Tibial nerve (tissue), 4 donors: ENCODE measurements at regions not wholly inside any gene's neighbourhood (a gene's known extent, or its start where the extent isn't known, plus 50 kb on each side); places are given as distances from the start of the nearest gene placed in this dataset.
A peak's percentile ranks its signal among the peaks of the same experiment; 100 is the strongest.
"Not testable (repeated sequence)": the region's sequence is repeated elsewhere in the genome, so short reads cannot be mapped to it uniquely, and the experiment has no call there.

ENCODE experiments used
- DNase-seq, 2 donors: peaks; one replicate each; pipeline ENCODE4 v3.0.0-alpha.2; 2019; ENCODE audit warnings: low spot score in 2 of 2
- H3K27ac ChIP-seq, 4 donors: fragments of 200-600 bp; sonication (generic) in 3 of 4; one replicate each; pipeline ENCODE4 v1.5.1; 2017 to 2019; ENCODE audit warnings: mild to moderate bottlenecking in 1 of 4
- H3K27me3 ChIP-seq, 2 donors: fragments of 200-600 bp; sonication (generic) in 1 of 2; one replicate each; pipeline versions ENCODE4 v1.5.1 to v1.6.0; 2017 to 2019
- H3K36me3 ChIP-seq, 3 donors: fragments of 200-600 bp; sonication (generic); one replicate each; pipeline ENCODE4 v1.5.1; 2018 to 2019
- H3K4me1 ChIP-seq, 4 donors: fragments of 200-600 bp; sonication (generic) in 3 of 4; one replicate each; pipeline ENCODE4 v1.5.1; 2017 to 2019
- H3K4me3 ChIP-seq, 4 donors: fragments of 200-600 bp; sonication (generic) in 3 of 4; one replicate each; pipeline ENCODE4 v1.5.1; 2017 to 2019; ENCODE audit warnings: mild to moderate bottlenecking in 1 of 4, moderate library complexity in 1 of 4
- H3K9me3 ChIP-seq, 4 donors: fragments of 200-600 bp; sonication (generic) in 3 of 4; one replicate each; pipeline ENCODE4 v1.5.1; 2017 to 2019
- CTCF ChIP-seq, 5 experiments: fragments of 200-600 bp in 3 of 5; fragments of 450-650 bp in 2 of 5; sonication (generic) in 3 of 5; IDR thresholded peaks; one replicate each; pipeline ENCODE4 v1.5.1; 2016 to 2019; ENCODE audit warnings: antibody characterized with exemption in 5 of 5, mild to moderate bottlenecking in 3 of 5, moderate library complexity in 2 of 5
- EP300 ChIP-seq, 2 donors: sonication (generic); formaldehyde crosslinking; IDR thresholded peaks; one replicate each; pipeline ENCODE4 v1.6.1; 2017; ENCODE audit warnings: antibody characterized with exemption in 2 of 2, mild to moderate bottlenecking in 1 of 2
- POLR2A ChIP-seq, 2 donors: fragments of 450-650 bp; IDR thresholded peaks; one replicate each; pipeline ENCODE4 v1.6.1; 2017; ENCODE audit warnings: antibody characterized with exemption in 2 of 2, mild to moderate bottlenecking in 2 of 2, moderate library complexity in 2 of 2
- WGBS, 2 donors: methylation state at CpG; one replicate each; pipeline ENCODE4 v1.1.5; 2018; 5-methylcytosine and 5-hydroxymethylcytosine counted together

DNA sequence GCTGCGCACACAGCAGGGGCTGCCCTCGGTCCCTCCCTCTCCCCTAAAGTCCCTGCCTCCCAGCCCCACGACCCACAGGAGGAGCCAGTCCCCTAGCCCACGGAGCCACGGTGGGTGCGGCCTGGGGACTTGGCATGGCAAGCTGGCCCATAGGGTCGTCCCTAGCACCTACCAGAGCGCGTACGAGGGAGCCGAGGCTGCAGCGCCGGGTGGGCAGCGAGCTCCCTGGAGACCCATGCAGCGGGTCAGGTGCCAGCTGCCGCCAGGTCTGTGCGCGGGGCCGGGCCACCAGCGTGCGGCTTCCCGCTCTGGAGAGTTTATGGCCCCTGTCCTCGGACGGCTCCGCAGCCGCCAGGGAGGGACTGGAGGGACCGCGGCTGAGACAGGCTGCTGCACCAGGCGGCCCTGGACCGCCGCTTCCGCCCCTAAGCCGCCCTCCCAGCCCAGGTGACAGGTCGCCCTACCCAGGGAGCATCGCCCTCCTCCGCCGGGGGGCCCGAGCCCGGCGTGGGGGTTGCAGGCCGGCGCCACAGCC is 273.6 kb downstream of the CCDC74A start:
- no peak for DNase-seq
- H3K27ac ChIP-seq: no peak overlapping the region
- WGBS, 2 donors: 35 to 62% methylated on average over 14 to 29 of the region's 42 CpGs
- no peaks in the 10 kb centered on the region for H3K9me3 ChIP-seq
- peaks cover 0 to 16% (median 5%) of the 10 kb centered on the region in 4 donors for H3K4me1 ChIP-seq
- H3K36me3 ChIP-seq: no peaks in the 10 kb centered on the region
- no peak for TF ChIP-seq CTCF (IDR thresholded peaks at IDR 0.05)
- no peak for TF ChIP-seq EP300 (IDR thresholded peaks at IDR 0.05)
- no peak for TF ChIP-seq POLR2A (IDR thresholded peaks at IDR 0.05)
- H3K4me3 ChIP-seq: peak overlapping the region; percentile 13 to 50 (median 20)
- no peaks in the 10 kb centered on the region for H3K27me3 ChIP-seq

GRCh38 chr2:131801745-131802350 is 274.2 kb downstream of the CCDC74A start:
- DNase-seq: peak; percentile 28 to 30
- not testable (repeated sequence) for H3K9me3 ChIP-seq, H3K36me3 ChIP-seq, H3K27me3 ChIP-seq, H3K27ac ChIP-seq
- H3K4me3 ChIP-seq: peak overlapping the region; percentile 18 to 50 (median 34)
- 6 to 7% methylated on average over 3 to 26 of the region's 41 CpGs for WGBS, 2 donors
- peaks cover 0 to 16% (median 5%) of the 10 kb centered on the region in 4 donors for H3K4me1 ChIP-seq
- TF ChIP-seq CTCF (IDR thresholded peaks at IDR 0.05): peak; percentile 74 to 87 (median 79)

- DNase-seq, H3K27ac ChIP-seq, H3K27me3 ChIP-seq, H3K9me3 ChIP-seq, H3K36me3 ChIP-seq: not testable (repeated sequence)
- H3K4me3 ChIP-seq: peak overlapping the region; percentile 21 to 50 (median 38)
- peaks cover 0 to 16% (median 5%) of the 10 kb centered on the region in 4 donors for H3K4me1 ChIP-seq
- 19 to 46% methylated on average over 34 of the region's 34 CpGs for WGBS, 2 donors
Observed at GRCh38 chr2:131802351-131802836, 274.7 kb downstream of the CCDC74A start.

DNA sequence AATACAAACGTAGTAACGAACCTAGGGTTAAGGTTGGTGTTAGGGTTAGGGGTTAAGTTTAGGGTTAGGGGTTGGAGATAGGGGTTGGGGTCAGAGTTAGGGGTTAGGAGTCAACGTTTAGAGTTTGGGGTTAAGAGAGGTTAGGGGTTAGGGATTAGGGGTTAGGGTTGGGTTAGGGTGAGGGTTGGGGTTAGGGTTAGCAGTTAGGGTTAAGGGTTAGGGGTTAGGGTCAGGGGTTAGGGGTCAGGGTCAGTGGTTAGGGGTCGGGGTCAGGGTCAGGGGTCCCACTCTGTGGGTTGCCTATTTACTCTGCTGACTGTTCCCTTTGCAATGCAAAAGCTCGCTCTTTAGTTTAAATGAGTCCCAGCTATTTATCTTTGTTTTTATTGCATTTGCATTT is 275.5 kb downstream of the CCDC74A start:
- H3K4me1 ChIP-seq: peaks cover 0 to 16% (median 5%) of the 10 kb centered on the region in 4 donors
- H3K4me3 ChIP-seq, H3K36me3 ChIP-seq, H3K27me3 ChIP-seq, DNase-seq, H3K9me3 ChIP-seq, H3K27ac ChIP-seq: not testable (repeated sequence)
- 68% methylated on average over 5 of the region's 5 CpGs for WGBS, 2 donors

GRCh38 chr2:131812605-131813004 is 284.9 kb downstream of the CCDC74A start:
- WGBS, 2 donors: 63% methylated on average over 2 of the region's 2 CpGs
- H3K36me3 ChIP-seq, H3K4me1 ChIP-seq, H3K4me3 ChIP-seq, H3K27me3 ChIP-seq, DNase-seq, H3K27ac ChIP-seq: not testable (repeated sequence)
- H3K9me3 ChIP-seq: peaks cover 0 to 11% (median 0%) of the 10 kb centered on the region in 4 donors

GRCh38 chr2:131813378-131813777 is 285.7 kb downstream of the CCDC74A start:
- H3K27me3 ChIP-seq, DNase-seq, H3K9me3 ChIP-seq, H3K4me3 ChIP-seq, H3K4me1 ChIP-seq, H3K36me3 ChIP-seq, H3K27ac ChIP-seq: not testable (repeated sequence)
- WGBS, 2 donors: 95 to 97% methylated on average over 19 to 21 of the region's 21 CpGs

GRCh38 chr2:131818267-131818973 is 290.7 kb downstream of the CCDC74A start:
- H3K27ac ChIP-seq, H3K27me3 ChIP-seq, H3K4me3 ChIP-seq, H3K36me3 ChIP-seq, H3K4me1 ChIP-seq, DNase-seq, H3K9me3 ChIP-seq: not testable (repeated sequence)
- WGBS, 2 donors: 87 to 100% methylated on average over 1 to 4 of the region's 4 CpGs

GRCh38 chr2:131822237-131822721 is 294.6 kb downstream of the CCDC74A start:
- not testable (repeated sequence) for H3K27me3 ChIP-seq, H3K4me3 ChIP-seq, DNase-seq, H3K4me1 ChIP-seq, H3K9me3 ChIP-seq, H3K36me3 ChIP-seq, H3K27ac ChIP-seq
- 67 to 83% methylated on average over 2 of the region's 3 CpGs for WGBS, 2 donors

GRCh38 chr2:131823058-131823457 is 295.4 kb downstream of the CCDC74A start:
- H3K4me3 ChIP-seq, H3K36me3 ChIP-seq, DNase-seq, H3K27me3 ChIP-seq, H3K4me1 ChIP-seq, H3K27ac ChIP-seq: not testable (repeated sequence)
- 78 to 83% methylated on average over 2 of the region's 2 CpGs for WGBS, 2 donors
- peaks cover 0 to 10% (median 0%) of the 10 kb centered on the region in 4 donors for H3K9me3 ChIP-seq

- not testable (repeated sequence) for H3K27ac ChIP-seq, H3K4me3 ChIP-seq, H3K36me3 ChIP-seq, DNase-seq, H3K27me3 ChIP-seq, H3K4me1 ChIP-seq
- peaks cover 0 to 17% (median 0%) of the 10 kb centered on the region in 4 donors for H3K9me3 ChIP-seq
- WGBS, 2 donors: 66 to 79% methylated on average over 2 of the region's 2 CpGs
Observed at GRCh38 chr2:131824986-131825385, 297.3 kb downstream of the CCDC74A start.
